NCI-H345 treated with DMSO at 0.1 percent for 48 hours (cell line): ENCODE measurements at regions not wholly inside any gene's neighbourhood (a gene's known extent, or its start where the extent isn't known, plus 50 kb on each side); places are given as distances from the start of the nearest gene placed in this dataset.
"Not testable (repeated sequence)": the region's sequence is repeated elsewhere in the genome, so short reads cannot be mapped to it uniquely, and the experiment has no call there.

Experiments
- DNase-seq: peaks from one replicate; lab custom pipeline; 2025; ENCODE audit not compliant: unreplicated experiment; lab: John Stamatoyannopoulos, UW

GRCh38 chrX:144494074-144494473 is 610.2 kb downstream of the UBE2NL start:
- DNase-seq = no peak

DNA sequence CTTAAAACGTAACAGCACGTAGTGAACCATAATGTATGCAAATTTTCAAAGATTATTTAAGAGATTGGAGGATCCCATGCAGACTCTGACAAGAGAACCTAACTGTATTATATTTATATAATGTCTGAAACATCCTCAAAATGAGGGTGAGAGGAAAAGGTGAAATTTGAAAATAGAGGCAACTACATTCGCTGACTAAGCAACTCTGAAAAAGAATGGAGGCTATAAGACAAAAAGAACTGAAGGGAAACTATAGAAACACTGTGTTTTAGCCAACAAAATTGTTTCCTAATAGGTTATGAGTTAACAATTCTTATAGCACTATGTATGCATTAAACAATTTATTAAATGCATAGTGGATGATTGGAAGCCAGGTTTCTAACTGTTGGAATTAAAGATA is 648.0 kb downstream of the UBE2NL start:
- no peak for DNase-seq

- DNase-seq = no peak
Observed at GRCh38 chrX:144566592-144566991, 680.7 kb upstream of the SPANXN1 start.

GRCh38 chrX:144586756-144587155 is 660.5 kb upstream of the SPANXN1 start:
- peak; percentile 31 for DNase-seq

DNA sequence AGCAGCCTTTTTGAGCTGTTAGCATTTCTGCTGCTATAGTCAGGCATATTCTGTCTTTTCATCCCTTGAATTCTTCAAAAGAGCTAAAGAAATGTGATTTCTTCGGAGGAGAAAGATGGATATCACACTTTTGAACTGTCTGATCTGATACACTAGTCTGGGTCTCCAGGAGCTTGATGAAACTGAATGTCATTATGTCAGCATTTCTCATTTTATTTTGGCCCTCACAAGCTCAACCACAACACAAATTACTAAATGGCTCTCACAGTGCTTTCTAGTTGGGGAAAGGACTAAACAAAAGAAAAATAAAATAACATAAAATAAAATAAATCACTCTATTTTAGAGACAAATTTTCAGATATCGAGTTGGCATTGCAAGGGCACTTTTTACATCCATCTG is 655.3 kb upstream of the SPANXN1 start:
- no peak for DNase-seq

- no peak for DNase-seq
Observed at GRCh38 chrX:144601010-144601409, 646.3 kb upstream of the SPANXN1 start.

DNA sequence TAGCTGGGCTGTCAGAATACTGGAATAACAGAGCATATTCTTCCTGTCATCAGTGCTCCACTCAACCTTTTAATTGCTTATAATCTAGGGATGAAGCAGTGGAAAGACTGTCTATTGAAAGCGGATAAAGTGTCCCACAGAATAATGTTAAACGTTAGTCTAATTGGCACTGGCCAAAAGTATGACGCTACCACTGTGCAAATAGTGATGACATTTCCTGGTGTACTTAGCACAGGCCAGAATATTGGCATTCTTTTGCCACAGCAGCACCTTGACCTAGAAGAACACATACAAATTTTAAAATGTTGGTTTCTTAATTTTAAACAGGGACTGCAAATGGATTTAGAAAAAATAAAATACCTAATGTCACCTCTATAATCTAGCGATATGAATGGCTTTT is 635.2 kb upstream of the SPANXN1 start:
- no peak for DNase-seq

DNA sequence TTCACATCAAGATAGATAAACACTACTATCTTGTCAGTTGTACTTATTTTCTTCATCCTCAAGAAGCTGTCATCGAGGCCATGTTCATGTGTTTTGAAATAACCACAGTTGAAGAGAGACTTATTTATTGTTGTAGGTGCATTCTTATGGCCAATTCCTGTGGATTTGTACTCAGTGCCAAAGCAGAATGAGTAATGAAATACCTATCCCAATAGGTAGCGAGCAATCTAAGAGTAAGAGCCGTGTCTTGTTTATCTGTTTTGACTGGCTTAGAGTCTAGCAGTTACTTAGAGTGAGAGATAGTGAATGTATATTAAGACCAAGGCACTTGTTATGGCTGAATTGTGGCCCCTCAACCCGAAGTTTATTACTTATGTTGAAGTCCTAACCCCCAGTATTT is 631.0 kb upstream of the SPANXN1 start:
- DNase-seq = no peak

- DNase-seq = no peak
Observed at GRCh38 chrX:144627947-144628346, 619.4 kb upstream of the SPANXN1 start.

DNA sequence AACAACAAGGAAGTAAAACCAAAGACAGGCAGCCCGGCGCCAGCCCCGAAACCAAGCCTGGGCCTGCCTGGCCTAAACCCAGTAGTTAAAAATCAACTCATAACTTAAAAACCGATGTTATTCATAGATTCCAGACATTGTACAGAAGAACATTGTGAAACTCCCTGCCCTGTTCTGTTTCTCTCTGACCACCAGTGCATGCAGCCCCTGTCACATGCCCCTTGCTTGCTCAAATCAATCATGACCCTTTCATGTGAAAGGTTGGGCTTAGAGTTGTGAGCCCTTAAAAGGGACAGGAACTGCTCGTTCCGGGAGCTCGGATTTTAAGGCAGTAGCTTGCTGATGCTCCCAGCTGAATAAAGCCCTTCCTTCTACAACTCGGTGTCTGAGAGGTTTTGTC is 612.9 kb upstream of the SPANXN1 start:
- not testable (repeated sequence) for DNase-seq

DNA sequence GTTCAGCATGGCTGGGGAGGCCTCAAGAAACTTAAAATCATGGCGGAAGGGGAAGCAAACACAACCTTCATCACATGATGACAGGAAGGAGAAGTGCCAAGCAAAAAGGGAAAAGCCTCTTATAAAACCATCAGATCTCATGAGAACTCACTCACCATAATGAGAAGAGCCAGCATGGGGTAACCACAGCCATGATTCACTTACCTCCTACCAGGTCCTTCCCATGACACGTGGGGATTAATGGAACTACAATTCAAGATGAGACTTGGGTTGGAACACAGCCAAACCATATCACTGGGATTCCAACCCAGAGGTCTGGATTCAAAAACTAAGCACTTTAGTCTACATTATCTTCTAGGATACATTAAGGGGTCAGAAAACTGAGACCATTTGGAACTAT is 609.6 kb upstream of the SPANXN1 start:
- DNase-seq = no peak

DNA sequence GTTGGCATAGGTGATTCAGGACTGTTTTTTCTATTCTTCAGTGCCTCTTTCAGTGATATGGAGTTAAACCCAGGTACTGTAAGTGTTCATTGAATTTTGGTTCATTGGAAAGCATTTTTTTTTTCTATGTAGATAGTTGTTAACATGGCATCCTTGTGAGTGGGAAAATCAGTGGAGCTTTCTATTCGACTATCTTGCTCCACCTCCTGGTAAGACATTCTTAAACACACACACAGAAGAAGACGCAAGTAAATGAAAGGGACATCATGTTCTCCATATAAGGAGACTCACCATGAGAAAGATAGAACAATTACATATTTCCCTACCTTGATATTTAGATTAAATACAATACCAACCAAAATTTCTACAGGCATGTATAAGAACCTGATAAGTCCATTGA is 598.5 kb upstream of the SPANXN1 start:
- no peak for DNase-seq

- no peak for DNase-seq
Observed at GRCh38 chrX:144681501-144681900, 565.8 kb upstream of the SPANXN1 start.

DNA sequence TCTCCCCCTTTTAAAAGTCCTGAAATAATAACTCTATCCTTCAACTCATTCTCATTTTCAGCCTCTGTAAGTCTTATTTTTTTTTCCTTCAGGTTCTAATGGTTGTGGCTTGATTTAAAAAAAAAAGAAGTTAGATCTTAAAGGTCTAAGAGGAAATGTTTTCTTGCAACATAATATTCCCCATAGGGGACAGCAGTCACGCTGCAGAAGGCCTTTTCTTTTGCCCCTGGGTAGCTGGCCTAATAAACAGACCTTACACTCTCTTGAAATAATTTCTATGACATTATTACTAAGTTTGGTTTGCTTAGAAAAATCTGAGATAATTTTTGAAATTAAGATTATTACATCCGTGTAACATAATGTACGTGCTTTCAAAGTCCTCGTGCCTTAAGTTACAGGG is 564.1 kb upstream of the SPANXN1 start:
- no peak for DNase-seq

GRCh38 chrX:144709841-144710240 is 537.5 kb upstream of the SPANXN1 start:
- DNase-seq = no peak

DNA sequence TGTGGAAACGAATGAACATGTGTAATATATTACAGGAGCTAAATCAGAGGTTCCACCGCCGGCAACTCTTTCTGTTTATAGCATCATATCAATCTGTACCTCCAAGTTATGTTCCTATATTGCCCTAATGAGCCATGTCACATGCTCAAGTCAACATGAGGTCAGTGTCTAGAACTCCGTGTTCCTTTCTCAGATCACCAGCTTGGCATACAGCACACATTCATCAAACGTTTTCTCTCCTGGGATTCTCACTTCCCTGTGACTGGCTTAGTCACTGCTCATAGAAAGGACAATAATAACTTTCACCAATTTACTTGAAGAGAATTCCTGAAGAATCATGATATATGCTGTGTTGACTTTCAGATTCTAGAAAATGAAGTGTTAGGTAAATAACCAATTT is 532.0 kb upstream of the SPANXN1 start:
- no peak for DNase-seq

- no peak for DNase-seq
Observed at GRCh38 chrX:144716187-144716586, 531.1 kb upstream of the SPANXN1 start.

GRCh38 chrX:144717682-144718081 is 529.6 kb upstream of the SPANXN1 start:
- no peak for DNase-seq

- DNase-seq = no peak
Observed at GRCh38 chrX:144722307-144722706, 525.0 kb upstream of the SPANXN1 start.

DNA sequence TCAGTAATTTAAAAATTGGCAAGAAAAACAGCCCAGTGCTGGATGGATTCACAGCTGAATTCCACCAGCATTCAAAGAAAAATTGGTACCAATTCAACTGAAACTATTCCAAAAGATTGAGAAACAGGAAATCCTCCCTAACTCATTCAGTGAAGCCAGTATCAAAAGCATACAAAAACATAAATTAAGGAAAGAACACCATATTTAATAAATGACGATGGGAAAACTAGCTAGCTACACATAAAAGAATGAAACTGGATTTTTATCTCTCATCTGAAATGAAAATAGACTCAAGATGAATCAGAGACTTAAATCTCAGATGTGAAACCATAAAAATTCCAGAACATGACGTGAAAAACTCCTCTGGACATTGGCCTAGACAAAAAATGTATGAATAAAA is 516.8 kb upstream of the SPANXN1 start:
- no peak for DNase-seq

DNA sequence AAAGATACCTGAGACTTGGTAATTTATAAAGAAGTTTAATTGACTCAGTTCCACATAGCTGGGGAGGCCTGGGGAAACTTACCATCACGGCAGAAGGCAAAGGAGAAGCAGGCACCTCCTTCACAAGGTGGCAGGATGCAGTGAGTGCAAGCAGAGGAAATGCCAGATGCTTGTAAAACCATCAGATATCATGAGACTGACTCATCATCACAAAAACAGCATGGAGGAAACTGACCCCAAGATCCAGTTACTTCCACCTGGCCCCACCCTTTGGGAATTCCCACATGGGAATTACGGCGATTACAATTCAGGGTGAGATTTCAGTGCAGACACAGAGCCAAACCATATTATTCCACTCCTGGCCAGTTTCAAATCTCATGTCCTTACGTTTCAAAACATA is 514.7 kb upstream of the SPANXN1 start:
- no peak for DNase-seq

DNA sequence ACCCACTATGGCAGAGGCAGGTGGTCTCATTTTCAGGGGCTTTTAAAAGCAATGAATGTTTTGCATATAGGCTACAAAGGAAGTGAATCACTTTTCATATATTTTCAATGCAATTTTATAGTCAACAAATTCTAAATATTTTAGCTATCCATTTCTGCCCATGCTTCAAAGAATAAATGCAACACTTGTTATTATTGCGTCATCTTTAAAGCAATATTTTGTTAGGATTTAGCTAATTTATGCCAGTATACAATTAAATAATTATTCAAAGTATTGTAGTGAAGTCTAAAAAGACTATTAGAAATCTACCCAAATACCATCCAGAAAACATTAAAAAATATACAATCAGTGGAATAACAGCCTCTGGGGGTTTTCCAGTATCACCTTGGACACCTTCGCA is 509.1 kb upstream of the SPANXN1 start:
- no peak for DNase-seq

GRCh38 chrX:144768540-144768939 is 478.8 kb upstream of the SPANXN1 start:
- no peak for DNase-seq

GRCh38 chrX:144783528-144783927 is 463.8 kb upstream of the SPANXN1 start:
- DNase-seq = not testable (repeated sequence)
